PC-9 (cell line): ENCODE measurements at regions not wholly inside any gene's neighbourhood (a gene's known extent, or its start where the extent isn't known, plus 50 kb on each side); places are given as distances from the start of the nearest gene placed in this dataset.

Experiments used
- CTCF ChIP-seq: fragments of 200-600 bp; sonication (generic); conservative IDR thresholded peaks from 2 replicates; pipeline ENCODE4 v1.6.1; 2017; ENCODE audit warnings: mixed run types, antibody characterized with exemption, mild to moderate bottlenecking, moderate library complexity
- EZH2 ChIP-seq: fragments of 200-600 bp; sonication (generic); IDR thresholded peaks from 2 replicates; pipeline ENCODE4 v1.8.0; 2017; ENCODE audit warnings: antibody characterized with exemption, low read depth

GRCh38 chr7:113730309-113730955 lies 188.4 kb downstream of the PPP1R3A start:
- TF ChIP-seq CTCF (no peak), EZH2 (no peak)
